ENCODE measurements at regions not wholly inside any gene's neighbourhood (a gene's known extent, or its start where the extent isn't known, plus 50 kb on each side); places are given as distances from the start of the nearest gene placed in this dataset.

GRCh38 chr7:115229401-115230105 is 307.7 kb downstream of the MDFIC start (continued):
- TF ChIP-seq NFYB (IDR thresholded peaks at IDR 0.05; ENCODE audit: insufficient read depth, low read depth, low read length) (no peak), PBX3 (IDR thresholded peaks at IDR 0.05; ENCODE audit: insufficient replicate concordance, low read depth, low read length) (no peak), TCF7 (IDR thresholded peaks at IDR 0.05; ENCODE audit: borderline replicate concordance) (peak; percentile 93), ATF7 (IDR thresholded peaks at IDR 0.05; ENCODE audit: low read depth) (no peak), RUNX3 (IDR thresholded peaks at IDR 0.05; ENCODE audit: low read length) (peak; percentile 94), TCF3 (IDR thresholded peaks at IDR 0.05; ENCODE audit: borderline replicate concordance, insufficient read depth, low read depth, low read length) (no peak), POLR2AphosphoS5 (IDR thresholded peaks at IDR 0.05; ENCODE audit: low read length) (no peak), SMAD1 (IDR thresholded peaks at IDR 0.05; ENCODE audit: low read depth, partially characterized antibody) (no peak)
- TF ChIP-seq, protein P1, sequence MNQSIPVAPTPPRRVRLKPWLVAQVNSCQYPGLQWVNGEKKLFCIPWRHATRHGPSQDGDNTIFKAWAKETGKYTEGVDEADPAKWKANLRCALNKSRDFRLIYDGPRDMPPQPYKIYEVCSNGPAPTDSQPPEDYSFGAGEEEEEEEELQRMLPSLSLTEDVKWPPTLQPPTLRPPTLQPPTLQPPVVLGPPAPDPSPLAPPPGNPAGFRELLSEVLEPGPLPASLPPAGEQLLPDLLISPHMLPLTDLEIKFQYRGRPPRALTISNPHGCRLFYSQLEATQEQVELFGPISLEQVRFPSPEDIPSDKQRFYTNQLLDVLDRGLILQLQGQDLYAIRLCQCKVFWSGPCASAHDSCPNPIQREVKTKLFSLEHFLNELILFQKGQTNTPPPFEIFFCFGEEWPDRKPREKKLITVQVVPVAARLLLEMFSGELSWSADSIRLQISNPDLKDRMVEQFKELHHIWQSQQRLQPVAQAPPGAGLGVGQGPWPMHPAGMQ (IDR thresholded peaks at IDR 0.05; ENCODE audit: borderline replicate concordance): no peak

DNA sequence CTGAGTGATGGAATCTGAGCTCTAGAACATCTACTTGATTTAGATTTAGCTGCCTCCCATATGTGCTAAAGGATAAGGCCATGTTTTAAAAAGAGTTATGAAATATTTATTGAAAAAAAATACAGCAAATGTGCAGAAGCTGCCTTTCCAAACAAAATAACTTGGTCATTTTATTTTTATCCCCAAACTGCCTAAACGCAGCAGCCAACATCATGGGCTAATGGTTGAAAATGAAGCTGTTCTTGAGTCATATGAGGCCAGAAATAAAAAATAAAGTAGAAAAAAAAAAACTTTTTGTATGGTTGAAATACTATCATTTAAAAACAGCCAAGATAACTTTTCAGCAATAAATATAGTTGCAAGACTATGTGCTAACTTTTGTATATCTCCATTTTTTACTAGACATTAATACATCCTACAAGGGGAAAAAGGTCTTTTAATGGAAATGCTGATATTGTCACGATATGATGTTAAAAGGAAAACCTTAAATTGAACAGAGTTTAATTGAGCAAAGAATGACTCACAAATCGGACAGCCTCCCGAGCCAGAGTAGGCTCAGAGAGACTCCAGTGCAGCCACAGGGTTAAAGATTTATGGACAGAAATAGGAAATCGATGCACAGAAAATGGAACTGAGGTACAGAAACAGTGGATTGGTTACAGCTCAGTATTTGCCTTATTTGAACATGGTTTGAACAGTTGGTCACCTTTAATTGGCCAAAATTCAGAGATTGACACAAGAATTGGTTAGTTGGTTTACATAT is 305.8 kb downstream of the MDFIC start:
- H3K27me3 ChIP-seq (replicated peaks in 1 of 2; ENCODE audit: control insufficient read depth in 2 of 2, insufficient read depth in 2 of 2, low read length in 1 of 2): no peaks in the 10 kb centered on the region
- H3K4me2 ChIP-seq (ENCODE audit: control insufficient read depth, insufficient read depth): no peak overlapping the region
- no peak overlapping the region for H3K4me3 ChIP-seq
- CTCF ChIA-PET: no interaction called here
- H3K27ac ChIP-seq (ENCODE audit: control insufficient read depth, insufficient read depth): no peak overlapping the region
- SMC1A ChIA-PET (ENCODE audit: uncharacterized antibody, unreplicated experiment): no interaction called here
- no peak overlapping the region for H3K9ac ChIP-seq (ENCODE audit: control insufficient read depth, insufficient read depth, low read length)
- in situ Hi-C loops (cut with MboI) (no loop called here), intact Hi-C loops (cut with micrococcal nuclease; ENCODE audit: unreplicated experiment) (no loop called here)
- WGBS (ENCODE audit: insufficient coverage, insufficient replicate concordance, low lambda C conversion rate, missing lambda C conversion rate): 38% methylated on average over 5 of the region's 5 CpGs
- BruUV-seq (replicated peaks): no TSS peak
- TF ChIP-seq ZBTB4 (CRISPR knock-in tag; IDR thresholded peaks at IDR 0.05): no peak
- no peak for TF ChIP-seq TCF7 (IDR thresholded peaks at IDR 0.05; ENCODE audit: borderline replicate concordance)
- TF ChIP-seq POLR2A (IDR thresholded peaks at IDR 0.05; ENCODE audit: low read depth, low read length): no peak
- TF ChIP-seq POLR2AphosphoS5 (IDR thresholded peaks at IDR 0.05; ENCODE audit: low read length): no peak
- no peak for FAIRE-seq
- H4K20me1 ChIP-seq (ENCODE audit: control insufficient read depth, insufficient read depth): no peaks in the 10 kb centered on the region
- H3K36me3 ChIP-seq (ENCODE audit: control insufficient read depth in 2 of 2, insufficient read depth in 2 of 2, low read length in 1 of 2): no peaks in the 10 kb centered on the region
- DNase-seq (ENCODE audit: low read depth, low spot score): no peak
- no peaks in the 10 kb centered on the region for H3K9me3 ChIP-seq (replicated peaks; ENCODE audit: control insufficient read depth, insufficient read depth, low read length)
- H3K4me1 ChIP-seq (ENCODE audit: control insufficient read depth, insufficient read depth, low read length): no peaks in the 10 kb centered on the region
- POLR2A ChIA-PET: no interaction called here
- ATAC-seq: no peak
- no peaks in the 10 kb centered on the region for H3K79me2 ChIP-seq (ENCODE audit: control insufficient read depth, insufficient read depth, low read length)
- no peak overlapping the region for H2AFZ ChIP-seq (ENCODE audit: control insufficient read depth, low read depth, low read length)
- RAD21 ChIA-PET (ENCODE audit: unreplicated experiment): no interaction called here
